ENCODE measurements at regions not wholly inside any gene's neighbourhood (a gene's known extent, or its start where the extent isn't known, plus 50 kb on each side); places are given as distances from the start of the nearest gene placed in this dataset.

DNA sequence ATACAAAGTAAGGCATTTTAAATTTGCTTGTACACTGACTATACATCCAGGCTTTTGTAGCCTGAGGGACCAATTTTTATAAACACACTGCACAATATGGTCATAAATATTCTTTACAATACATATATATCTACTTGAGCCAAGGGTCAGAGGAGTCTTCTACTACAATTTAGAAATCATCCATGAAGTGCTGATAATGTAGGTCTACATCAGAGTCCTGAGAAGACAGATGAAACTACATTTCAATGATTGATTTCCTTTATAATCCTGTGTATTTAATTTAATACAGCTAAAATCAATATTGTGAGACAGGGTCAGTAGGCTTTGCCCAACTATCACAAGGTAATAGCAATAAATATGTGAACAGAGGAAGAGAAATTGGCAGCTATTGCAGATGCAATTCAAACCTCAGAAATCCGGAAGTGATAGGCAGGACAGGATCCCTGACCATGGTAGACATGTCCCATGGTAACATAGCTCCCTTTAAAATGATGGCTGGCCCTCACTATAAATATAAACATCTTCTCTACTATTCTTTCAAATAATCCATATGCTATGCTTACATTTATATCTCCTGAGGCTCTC lies 318.0 kb upstream of the POT1 start:
- TF ChIP-seq, protein P1, sequence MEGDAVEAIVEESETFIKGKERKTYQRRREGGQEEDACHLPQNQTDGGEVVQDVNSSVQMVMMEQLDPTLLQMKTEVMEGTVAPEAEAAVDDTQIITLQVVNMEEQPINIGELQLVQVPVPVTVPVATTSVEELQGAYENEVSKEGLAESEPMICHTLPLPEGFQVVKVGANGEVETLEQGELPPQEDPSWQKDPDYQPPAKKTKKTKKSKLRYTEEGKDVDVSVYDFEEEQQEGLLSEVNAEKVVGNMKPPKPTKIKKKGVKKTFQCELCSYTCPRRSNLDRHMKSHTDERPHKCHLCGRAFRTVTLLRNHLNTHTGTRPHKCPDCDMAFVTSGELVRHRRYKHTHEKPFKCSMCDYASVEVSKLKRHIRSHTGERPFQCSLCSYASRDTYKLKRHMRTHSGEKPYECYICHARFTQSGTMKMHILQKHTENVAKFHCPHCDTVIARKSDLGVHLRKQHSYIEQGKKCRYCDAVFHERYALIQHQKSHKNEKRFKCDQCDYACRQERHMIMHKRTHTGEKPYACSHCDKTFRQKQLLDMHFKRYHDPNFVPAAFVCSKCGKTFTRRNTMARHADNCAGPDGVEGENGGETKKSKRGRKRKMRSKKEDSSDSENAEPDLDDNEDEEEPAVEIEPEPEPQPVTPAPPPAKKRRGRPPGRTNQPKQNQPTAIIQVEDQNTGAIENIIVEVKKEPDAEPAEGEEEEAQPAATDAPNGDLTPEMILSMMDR (IDR thresholded peaks at IDR 0.05) = no peak
- H3K4me1 ChIP-seq (ENCODE audit: control insufficient read depth in 1 of 2, low read depth in 2 of 2) = no peaks in the 10 kb centered on the region
- no peaks in the 10 kb centered on the region for H3K36me3 ChIP-seq
- DNase-seq (ENCODE audit: low spot score) = no peak
- H3K9me3 ChIP-seq = no peaks in the 10 kb centered on the region
- no peaks in the 10 kb centered on the region for H3K27me3 ChIP-seq (replicated peaks; ENCODE audit: insufficient read depth)
- no peak overlapping the region for H3K4me3 ChIP-seq
- H3K27ac ChIP-seq = no peak overlapping the region
- ATAC-seq (ENCODE audit: insufficient number of reproducible peaks, low FRiP score, low read depth) = no peak

DNA sequence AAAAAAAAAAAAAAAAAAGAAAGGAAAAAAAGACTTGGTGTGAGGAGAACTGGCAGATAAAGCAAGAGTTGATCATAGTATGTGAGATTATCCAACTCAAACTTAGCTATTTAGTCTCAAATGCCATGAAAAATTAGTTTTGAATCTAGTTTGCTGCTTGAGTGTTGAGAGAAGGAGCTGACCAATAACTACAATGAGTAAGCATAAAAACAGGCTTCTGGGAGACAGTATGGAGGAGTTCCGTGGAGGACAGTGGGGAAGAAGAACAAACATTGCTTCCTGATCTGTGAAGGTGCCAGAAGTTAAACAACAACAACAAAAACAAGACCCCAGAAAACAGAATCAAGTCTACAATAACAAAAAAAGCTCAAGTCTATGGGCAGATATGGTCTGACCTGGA lies 317.1 kb upstream of the POT1 start:
- ATAC-seq (ENCODE audit: insufficient number of reproducible peaks, low FRiP score, low read depth) (no peak), DNase-seq (ENCODE audit: low spot score) (no peak)
- H3K4me3 ChIP-seq = no peak overlapping the region
- H3K9me3 ChIP-seq = no peaks in the 10 kb centered on the region
- no peak overlapping the region for H3K27ac ChIP-seq
- H3K36me3 ChIP-seq = no peaks in the 10 kb centered on the region
- TF ChIP-seq, protein P1 (IDR thresholded peaks at IDR 0.05) = no peak
- H3K4me1 ChIP-seq (ENCODE audit: control insufficient read depth in 1 of 2, low read depth in 2 of 2) = no peaks in the 10 kb centered on the region
- H3K27me3 ChIP-seq (replicated peaks; ENCODE audit: insufficient read depth) = no peaks in the 10 kb centered on the region

DNA sequence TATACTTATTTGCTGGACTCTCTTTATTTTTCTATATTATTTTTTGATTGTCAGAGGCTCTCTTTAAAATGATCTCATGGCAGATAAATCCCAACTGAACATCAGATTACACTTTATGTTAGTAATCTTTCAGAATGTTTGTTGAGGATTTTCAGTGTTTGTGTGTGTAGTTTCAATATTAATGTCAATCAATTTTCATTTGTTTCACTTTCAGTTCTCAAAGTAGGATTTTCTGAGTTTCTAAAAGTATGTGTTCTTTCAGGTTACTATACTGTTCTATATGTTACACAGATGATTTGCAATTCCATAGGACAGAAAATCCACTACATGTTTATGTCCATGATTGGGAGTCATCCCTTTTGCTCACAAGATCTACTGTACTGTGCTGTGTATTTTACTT lies 311.9 kb upstream of the POT1 start:
- H3K4me3 ChIP-seq = no peak overlapping the region
- H3K36me3 ChIP-seq = no peaks in the 10 kb centered on the region
- no peak for DNase-seq (ENCODE audit: low spot score)
- TF ChIP-seq, protein P1 (IDR thresholded peaks at IDR 0.05) = no peak
- no peak overlapping the region for H3K27ac ChIP-seq
- no peaks in the 10 kb centered on the region for H3K4me1 ChIP-seq (ENCODE audit: control insufficient read depth in 1 of 2, low read depth in 2 of 2)
- no peaks in the 10 kb centered on the region for H3K27me3 ChIP-seq (replicated peaks; ENCODE audit: insufficient read depth)
- H3K9me3 ChIP-seq = no peaks in the 10 kb centered on the region
- ATAC-seq (ENCODE audit: insufficient number of reproducible peaks, low FRiP score, low read depth) = no peak

DNA sequence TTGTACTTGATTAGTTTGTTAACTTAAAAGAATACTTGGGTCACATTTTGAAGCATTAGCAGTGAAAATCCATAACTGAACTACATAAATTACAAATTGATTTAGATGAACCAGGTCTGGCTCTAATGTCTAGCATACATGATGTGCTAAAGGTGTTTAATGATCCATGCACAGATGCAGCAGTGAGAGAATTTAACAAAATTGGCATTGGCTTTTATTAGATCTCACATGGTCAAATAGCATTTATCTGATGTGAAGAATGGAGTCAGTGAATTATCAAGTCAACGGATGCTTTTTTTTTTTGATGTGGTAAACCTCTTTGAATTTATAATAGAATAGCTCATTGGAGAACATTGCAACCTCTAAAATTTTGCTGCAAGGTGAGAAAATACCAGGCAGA lies 293.0 kb upstream of the POT1 start:
- no peak for DNase-seq (ENCODE audit: low spot score)
- no peak overlapping the region for H3K27ac ChIP-seq
- H3K4me3 ChIP-seq = no peak overlapping the region
- H3K27me3 ChIP-seq (replicated peaks; ENCODE audit: insufficient read depth) = no peaks in the 10 kb centered on the region
- TF ChIP-seq, protein P1 (IDR thresholded peaks at IDR 0.05) = no peak
- no peaks in the 10 kb centered on the region for H3K4me1 ChIP-seq (ENCODE audit: control insufficient read depth in 1 of 2, low read depth in 2 of 2)
- ATAC-seq (ENCODE audit: insufficient number of reproducible peaks, low FRiP score, low read depth) = no peak
- no peaks in the 10 kb centered on the region for H3K9me3 ChIP-seq
- no peaks in the 10 kb centered on the region for H3K36me3 ChIP-seq

DNA sequence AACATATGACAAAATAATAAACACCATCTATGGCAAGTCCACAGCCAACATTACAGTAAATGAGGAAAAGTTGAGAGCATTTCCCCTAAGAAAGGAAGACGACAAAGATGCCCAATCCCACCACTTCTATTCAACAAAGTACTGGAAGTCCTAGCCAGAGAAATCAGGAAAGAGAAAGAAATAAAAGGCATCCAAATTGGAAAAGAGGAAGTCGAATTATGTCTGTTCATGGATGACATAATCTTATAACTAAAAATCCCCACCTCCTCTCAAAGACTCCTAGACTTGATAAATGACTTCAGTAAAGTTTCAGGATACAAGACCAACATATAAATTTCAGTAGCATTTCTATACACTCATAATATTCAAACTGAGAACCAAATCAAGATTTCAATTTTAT lies 288.5 kb upstream of the POT1 start:
- no peak overlapping the region for H3K4me3 ChIP-seq
- no peaks in the 10 kb centered on the region for H3K36me3 ChIP-seq
- TF ChIP-seq, protein P1 (IDR thresholded peaks at IDR 0.05) = no peak
- ATAC-seq (ENCODE audit: insufficient number of reproducible peaks, low FRiP score, low read depth) (no peak), DNase-seq (ENCODE audit: low spot score) (no peak)
- H3K27ac ChIP-seq = no peak overlapping the region
- H3K9me3 ChIP-seq = no peaks in the 10 kb centered on the region
- H3K4me1 ChIP-seq (ENCODE audit: control insufficient read depth in 1 of 2, low read depth in 2 of 2) = no peaks in the 10 kb centered on the region
- no peaks in the 10 kb centered on the region for H3K27me3 ChIP-seq (replicated peaks; ENCODE audit: insufficient read depth)
